ENCODE measurements at regions not wholly inside any gene's neighbourhood (a gene's known extent, or its start where the extent isn't known, plus 50 kb on each side); places are given as distances from the start of the nearest gene placed in this dataset.

- TF ChIP-seq ZFX (IDR thresholded peaks at IDR 0.05; ENCODE audit: borderline replicate concordance) (no peak), CTCF (IDR thresholded peaks at IDR 0.05) (peak; percentile 67)
- no peak overlapping the region for H3K27ac ChIP-seq
These were observed 61.5 kb downstream of the TBXT start for GRCh38 chr6:166106076-166106686.

- TF ChIP-seq ZFX (IDR thresholded peaks at IDR 0.05; ENCODE audit: borderline replicate concordance) (no peak), CTCF (IDR thresholded peaks at IDR 0.05) (no peak)
- H3K27ac ChIP-seq = no peak overlapping the region
These were observed 62.1 kb downstream of the TBXT start for GRCh38 chr6:166105341-166106075.

- TF ChIP-seq ZFX (IDR thresholded peaks at IDR 0.05; ENCODE audit: borderline replicate concordance) (no peak), CTCF (IDR thresholded peaks at IDR 0.05) (no peak)
- no peak overlapping the region for H3K27ac ChIP-seq
These were observed 62.8 kb downstream of the TBXT start for GRCh38 chr6:166104872-166105271.

GRCh38 chr6:166104107-166104506 lies 63.5 kb downstream of the TBXT start:
- no peak for TF ChIP-seq CTCF (IDR thresholded peaks at IDR 0.05)
- no peak for TF ChIP-seq ZFX (IDR thresholded peaks at IDR 0.05; ENCODE audit: borderline replicate concordance)

GRCh38 chr6:166101819-166102419 lies 65.7 kb downstream of the TBXT start:
- TF ChIP-seq ZFX (IDR thresholded peaks at IDR 0.05; ENCODE audit: borderline replicate concordance) (no peak), CTCF (IDR thresholded peaks at IDR 0.05) (no peak)
- no peak overlapping the region for H3K27ac ChIP-seq

More at GRCh38 chr6:166104107-166104506, 63.5 kb downstream of the TBXT start:
- no peak overlapping the region for H3K27ac ChIP-seq

GRCh38 chr6:166097914-166098522 lies 69.6 kb downstream of the TBXT start:
- no peak for TF ChIP-seq ZFX (IDR thresholded peaks at IDR 0.05; ENCODE audit: borderline replicate concordance)
- peak; percentile 80 for TF ChIP-seq CTCF (IDR thresholded peaks at IDR 0.05)
- no peak overlapping the region for H3K27ac ChIP-seq
